Tongue (tissue), 1 donor: ENCODE measurements at regions not wholly inside any gene's neighbourhood (a gene's known extent, or its start where the extent isn't known, plus 50 kb on each side); places are given as distances from the start of the nearest gene placed in this dataset.
"Not testable (repeated sequence)": the region's sequence is repeated elsewhere in the genome, so short reads cannot be mapped to it uniquely, and the experiment has no call there.

Experiments
- DNase-seq: peaks from one replicate; pipeline ENCODE4 v3.0.0-alpha.2; 2015

DNA sequence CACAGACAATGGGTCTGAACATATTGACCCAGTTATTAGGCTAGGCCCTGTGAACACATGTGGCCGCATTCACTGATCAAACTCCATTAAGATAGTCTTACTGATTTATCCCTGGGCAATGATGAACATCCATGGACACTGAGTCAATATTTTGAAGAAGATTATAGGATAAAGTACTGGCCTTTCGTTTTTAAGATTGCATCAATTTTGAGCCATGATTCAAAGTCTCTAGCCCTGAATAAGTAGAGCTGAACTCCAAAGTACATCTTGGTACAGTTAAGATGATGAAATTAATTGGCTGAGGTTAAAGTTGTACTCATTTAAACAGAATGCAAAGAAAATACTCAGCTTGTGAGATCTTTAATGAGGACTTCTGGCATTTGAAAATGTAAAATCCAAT, 1581.9 kb downstream of the EFNB2 start:
- no peak for DNase-seq

DNA sequence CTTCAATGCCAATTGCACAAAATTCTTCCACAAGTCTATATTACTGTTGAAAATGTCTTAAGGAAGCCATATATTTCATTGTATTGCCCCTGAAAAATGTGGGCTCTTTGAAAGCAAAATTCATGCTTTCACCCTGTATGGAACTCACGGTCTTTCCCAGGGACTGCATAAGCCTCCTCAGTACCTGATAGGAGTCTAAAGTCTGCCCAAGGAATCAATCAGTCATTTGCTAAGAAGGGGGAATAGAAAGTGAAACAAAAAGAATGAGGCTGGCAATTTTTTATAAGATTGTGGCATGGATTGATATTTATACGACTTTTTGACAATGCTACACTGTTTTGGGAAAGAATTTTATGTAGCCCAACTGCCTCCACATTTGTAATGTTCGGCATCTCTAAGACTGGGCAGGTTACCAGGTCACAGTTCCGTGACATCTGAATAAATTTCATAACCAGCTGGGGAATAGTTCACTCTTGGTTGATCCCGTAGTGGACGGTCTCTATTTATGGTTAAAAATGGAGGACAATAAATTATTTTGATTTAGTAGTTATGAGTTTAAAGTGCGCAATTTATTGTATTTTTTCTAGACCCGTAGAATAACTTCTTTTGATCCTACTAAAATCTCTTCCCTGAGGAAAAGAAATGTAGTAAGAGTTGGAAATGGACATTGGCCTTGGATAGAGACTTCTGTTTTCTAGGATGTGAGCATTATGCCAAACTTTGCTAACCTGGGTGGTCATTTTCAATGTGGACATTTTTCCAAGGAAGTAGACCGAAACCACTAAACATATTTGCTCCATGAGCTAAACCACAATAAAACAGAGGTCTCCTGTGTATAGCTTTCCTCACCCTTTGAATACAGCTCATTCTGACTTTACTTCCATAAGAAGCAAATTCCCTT, 1585.4 kb downstream of the EFNB2 start:
- DNase-seq: peak; percentile 79

DNA sequence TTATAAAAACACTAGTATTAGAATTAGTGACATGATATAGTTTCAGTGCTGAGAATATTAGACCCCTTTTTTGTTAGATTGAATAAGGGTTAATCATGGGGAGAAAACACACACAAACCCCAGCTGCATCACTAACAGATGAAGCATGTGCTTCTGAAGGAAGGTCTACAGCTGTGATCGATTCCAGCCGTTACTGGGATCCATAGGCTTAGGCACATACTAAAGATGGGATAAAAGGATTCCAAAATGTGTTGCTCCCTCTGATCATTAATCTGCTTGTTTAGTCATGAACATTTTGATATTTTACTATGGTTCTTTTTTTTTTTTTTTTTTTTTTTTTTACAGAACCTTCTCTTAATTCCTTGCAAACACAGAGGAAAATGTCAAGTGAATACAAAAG, 1591.3 kb downstream of the EFNB2 start:
- peak; percentile 54 for DNase-seq

DNA sequence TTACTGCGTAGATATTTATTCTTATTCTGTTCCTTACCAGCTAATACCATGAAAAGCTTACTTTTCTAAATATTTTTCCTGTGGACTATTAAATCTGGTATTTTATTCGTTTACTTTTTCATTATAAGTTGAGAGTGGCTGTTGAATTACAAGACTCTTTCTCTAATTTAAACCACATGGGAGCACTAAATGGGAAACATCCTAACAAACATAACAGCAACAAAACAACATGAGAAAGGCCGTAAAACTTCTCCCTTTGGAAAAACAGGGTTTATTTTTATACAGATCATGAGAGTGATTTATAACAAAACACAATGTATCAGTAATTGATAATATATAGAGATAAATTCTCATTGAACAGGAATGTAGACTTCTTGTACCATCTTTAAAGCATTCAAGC, 1592.1 kb downstream of the EFNB2 start:
- no peak for DNase-seq

DNA sequence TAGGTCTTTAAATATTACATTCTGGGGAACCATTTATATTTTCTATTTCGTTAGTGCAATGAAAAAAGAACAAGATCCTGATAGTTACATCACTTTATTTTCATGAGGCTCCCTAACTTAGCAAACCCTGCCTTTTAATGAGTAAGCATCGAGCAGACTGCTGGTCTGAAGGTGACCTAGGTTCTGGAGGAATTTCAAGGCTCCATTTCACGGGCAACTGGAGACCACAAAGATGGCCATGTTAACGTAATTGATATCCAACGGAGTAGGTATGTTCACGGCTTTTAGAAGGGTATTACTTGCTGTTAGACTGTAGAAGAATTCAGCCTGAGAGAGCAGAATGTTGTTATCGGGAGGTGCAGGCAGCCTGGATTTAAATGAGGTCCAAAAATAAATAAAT, 1597.6 kb downstream of the EFNB2 start:
- DNase-seq: no peak

DNA sequence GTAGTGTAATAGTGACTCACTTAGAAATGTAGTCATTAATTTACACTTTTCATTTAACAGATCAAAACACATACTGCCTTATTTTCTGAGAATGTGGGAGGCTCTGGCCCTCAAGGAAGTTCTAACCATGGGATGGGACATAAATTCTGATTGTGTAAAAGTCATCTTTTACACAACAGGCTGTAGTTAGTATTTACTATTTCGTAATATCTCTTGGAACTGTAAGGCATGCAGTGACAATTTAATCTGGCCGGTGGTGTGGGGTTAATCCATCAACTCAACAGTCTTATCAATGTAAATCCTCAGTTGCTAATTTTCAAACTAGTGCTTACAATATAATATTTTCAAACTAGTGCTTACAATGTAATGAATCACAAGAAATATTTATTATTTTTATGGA, 1599.2 kb downstream of the EFNB2 start:
- no peak for DNase-seq

DNA sequence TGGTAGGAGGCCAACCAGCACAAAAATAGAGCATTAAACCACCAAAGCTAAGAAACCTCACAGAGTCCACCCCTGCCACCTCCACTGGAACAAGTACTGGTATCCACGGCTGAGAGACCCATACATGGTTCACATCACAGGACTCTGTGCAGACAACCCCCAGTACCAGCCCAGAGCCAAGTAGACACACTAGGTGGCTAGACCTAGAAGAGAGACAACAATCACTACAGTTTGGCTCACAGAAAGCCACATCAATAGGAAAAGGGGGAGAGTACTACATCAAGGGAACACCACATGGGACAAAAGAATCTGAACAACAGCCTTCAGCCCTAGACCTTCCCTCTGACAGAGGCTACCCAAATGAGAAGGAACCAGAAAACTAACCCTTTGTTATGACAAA, 1614.9 kb downstream of the EFNB2 start:
- DNase-seq: not testable (repeated sequence)

DNA sequence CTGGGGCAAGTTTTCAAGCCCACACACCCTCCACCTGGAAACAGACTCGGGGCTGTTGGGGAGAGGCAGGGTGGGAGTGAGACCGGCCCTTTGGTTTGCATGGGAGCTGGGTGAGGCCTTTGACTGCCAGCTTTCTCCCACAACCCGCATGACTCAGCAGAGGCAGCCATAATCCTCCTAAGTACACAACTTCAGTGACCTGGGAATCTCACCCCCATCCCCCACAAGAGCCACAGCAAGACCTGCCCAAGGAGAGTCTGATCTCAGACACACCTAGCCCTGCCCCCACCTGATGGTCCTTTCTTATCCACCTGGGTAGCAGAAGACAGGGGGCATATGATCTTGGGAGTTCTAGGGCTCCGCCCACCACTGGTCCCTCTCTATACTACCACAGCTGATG, 1615.4 kb downstream of the EFNB2 start:
- no peak for DNase-seq

DNA sequence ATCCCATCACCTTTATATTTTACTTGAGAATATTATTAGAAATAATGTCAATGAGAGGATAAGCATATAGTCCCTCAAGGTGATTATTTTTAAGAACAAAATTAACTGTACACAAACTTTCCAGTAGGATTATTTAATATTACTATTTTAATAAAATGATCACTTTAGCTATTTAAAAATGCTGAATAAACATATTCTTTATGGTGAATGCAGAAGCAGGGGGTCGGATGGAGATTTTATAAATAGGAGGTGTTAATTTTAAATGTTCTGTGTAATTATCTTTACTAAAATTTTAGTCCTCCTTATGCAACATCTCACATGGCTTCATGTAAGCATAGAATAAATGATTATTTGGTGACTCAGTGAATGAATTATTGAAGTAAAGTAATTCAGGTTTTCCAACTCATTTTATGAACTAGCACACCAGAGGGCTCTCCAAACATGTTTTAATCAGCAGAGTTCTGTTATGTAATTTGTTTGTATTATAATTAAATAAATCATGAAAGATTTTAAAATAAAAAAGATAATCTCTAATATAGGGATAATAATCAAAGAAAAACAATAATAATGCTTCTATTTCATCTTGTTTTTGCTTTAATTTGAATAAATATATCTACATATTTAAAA, 1635.2 kb downstream of the EFNB2 start:
- no peak for DNase-seq

DNA sequence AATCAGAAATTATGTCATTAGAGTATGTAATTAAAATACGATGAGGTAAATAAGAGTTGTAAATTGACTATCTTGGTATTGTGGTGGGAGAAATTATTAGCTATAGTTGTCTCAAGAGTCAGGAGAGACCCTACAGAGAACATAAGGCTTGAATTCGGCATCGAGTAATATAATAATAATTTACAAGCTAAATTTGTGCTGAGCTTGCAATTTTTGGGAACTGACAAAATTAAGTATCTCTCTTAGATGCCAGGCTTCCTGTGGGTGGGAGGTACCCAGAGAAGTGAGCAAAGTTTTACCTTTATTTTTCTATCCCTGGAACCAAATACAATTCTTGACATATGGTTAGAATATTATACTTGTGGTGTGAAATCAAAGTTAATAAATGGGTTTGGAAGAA, 1637.0 kb downstream of the EFNB2 start:
- DNase-seq: no peak

DNA sequence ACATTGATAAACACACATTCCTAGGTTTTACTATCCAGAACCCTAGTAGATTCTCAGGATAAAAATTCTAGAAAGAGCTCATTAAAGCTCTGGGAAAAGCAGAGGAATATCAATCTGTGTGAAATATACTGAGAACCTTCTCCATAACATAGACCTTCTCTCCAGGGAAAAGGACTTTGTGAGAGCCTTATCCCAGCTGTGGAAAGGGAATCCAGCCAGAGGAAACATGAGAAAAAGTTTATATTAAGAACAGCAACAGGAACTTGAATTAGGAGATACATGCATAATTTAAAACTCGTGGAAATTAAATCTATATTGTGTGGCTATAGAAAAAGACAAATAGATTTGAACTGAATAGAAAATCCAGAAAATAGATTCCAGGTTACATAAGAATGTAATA, 1639.9 kb downstream of the EFNB2 start:
- peak; percentile 84 for DNase-seq

DNA sequence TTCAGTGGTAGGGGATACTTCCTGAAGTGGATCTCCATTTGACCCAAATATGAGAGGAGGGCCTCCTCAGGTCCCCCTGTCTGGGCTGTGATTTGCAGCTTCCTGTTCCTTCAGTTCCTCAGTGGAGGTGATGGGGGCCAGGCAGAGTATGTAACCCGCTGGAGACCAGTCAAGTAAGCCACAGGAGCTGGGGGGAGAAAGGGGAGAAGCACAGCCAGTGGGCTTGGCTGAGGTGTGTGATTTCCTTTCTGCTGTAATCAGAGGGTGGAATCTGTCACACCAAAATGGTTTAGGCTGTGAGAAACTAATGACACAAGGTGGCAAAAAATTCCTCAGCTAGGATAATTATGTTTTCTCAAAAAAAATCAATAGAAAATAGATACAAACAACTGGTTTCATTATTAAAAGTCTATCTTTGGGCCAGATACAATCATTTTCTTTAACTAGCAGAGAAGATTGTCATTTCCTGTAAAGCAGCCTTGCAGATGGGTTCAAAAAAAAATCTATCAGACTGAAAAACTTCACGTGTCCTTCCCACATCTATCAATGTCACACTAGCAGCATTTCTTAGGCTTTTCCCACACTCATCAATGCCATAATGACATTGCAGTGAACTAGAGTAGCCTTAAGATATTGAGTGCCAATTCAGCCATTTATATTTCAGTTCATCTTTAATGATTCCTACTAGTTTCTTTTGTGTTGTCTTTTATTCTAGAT, 1660.3 kb downstream of the EFNB2 start:
- no peak for DNase-seq

DNA sequence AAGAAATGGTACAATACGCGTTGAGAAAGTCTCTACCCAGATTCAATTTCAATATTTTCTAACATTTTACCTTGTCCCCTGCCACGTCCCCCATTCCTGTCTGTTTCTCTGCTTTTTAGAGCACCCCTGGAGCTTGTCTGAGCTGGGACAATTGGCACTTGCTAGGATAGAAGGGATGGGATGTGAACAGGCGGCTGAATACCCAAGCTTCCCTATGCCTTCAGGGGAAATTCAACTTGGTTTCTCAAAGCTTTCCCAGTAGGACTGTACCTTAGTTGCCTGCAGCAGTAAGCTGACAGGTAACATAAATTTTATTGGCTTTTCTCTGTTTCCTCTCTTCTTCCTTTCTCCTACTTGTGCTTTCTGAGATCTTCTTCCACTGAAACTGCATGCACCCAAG, 1663.3 kb downstream of the EFNB2 start:
- DNase-seq: no peak

DNA sequence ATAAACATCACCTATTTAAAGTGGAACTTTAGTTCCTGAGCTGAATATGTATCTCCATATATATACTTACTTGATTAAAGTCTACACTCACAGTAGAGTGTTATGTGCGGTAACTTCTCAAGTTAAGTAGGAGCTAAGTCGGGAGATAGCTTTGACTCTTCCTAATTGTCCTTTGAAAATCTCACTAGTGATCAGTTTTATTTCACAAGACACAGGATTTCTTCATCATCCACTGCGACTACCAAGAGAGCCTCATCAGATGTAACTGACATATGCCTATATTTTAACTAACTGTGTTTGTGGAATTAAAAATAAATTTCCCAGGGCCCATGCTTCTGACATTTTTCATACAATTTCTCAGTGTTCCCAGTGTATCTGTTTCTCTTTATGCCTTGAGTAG, 1664.0 kb downstream of the EFNB2 start:
- DNase-seq: no peak

DNA sequence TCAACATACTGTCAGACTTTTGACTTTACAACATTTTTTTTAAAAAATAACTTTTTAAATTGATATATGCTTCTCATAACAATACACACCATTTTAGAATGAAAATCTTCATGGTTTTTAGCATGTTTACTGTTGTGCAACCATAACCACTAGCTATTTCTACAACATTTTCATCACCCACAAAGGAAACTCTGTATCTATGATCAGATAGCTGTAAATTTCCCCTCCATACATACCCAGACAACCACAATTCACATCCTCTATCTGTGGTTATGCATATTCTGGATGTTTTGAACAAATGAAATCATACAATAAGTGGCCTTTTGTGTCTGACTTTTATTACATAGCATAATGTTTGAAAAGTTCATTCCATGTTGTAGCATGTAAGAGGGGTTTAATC, 1666.0 kb downstream of the EFNB2 start:
- DNase-seq: no peak

DNA sequence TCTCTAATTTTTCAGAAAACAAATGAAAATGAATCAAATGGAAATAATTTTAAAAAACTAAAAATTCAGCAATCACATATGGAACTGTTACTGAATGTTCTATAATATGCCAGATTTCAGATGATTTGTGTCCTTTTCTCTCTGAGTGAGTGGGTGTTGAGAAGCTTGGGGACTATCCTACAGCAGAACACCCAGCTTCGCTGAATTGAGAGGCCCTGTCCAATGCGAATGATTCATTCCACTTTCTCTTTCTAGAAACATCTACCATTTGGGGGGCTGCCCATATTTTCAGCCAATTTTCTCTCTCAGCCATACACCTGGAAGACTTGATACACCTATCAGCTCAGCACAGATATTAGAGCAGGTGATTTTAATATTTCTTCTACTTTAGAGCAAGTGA, 1666.7 kb downstream of the EFNB2 start:
- no peak for DNase-seq

DNA sequence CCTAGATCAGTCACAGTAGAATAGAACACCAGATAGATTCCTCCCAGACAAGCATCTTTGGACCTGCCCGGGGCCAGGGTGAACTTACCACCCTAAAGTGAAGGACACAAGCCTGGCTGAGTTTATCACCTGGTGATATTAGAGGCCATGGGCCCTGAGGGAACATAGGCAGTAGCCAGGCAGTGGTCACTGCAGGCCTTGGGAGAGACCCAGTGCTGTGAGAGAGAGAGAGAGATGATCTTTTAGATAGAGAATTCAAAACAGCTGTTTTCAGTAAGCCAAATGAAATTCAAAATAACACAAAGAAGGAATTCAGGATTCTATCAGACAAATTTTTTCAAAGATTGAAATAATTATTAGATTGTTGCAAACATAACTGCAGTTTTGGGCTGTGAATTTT, 1679.9 kb downstream of the EFNB2 start:
- no peak for DNase-seq

DNA sequence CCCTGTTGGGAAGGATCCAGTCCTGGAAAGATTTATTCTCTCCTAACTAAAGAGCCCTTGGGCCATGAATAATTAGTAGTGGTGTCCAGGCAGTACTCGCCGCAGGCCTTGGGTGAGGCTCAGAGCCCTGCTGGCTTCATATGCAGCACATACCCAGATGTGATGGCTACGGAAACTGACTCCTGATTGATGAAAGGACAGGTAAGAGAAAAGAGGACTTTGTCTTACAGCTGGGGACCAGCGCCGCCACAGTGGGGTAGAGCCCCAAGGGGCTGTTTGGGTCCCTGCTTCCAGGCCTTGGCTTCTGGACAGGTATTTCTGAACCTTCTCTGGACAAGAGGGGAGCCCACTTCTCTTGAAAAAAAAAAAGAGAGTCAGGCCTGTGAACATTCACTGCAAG, 1680.8 kb downstream of the EFNB2 start:
- no peak for DNase-seq

DNA sequence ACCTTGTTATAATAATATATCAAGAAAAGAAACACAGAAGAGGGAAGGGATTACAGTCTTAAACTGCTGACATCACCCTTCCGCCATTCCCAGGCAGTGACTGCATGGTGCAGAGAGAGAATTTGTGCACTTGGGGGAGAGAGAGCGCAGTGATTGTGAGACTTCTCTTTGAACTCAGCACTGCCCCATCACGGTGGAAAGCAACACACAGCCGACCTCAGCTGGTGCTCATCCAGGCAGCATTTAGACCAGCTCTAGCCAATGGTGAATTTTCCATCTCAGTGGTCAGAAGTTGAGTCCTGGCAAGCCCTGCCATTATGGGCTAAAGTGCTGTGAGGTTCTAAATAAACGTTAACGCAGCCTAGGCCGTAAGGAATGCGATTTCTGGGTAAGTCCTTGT, 1681.5 kb downstream of the EFNB2 start:
- no peak for DNase-seq

DNA sequence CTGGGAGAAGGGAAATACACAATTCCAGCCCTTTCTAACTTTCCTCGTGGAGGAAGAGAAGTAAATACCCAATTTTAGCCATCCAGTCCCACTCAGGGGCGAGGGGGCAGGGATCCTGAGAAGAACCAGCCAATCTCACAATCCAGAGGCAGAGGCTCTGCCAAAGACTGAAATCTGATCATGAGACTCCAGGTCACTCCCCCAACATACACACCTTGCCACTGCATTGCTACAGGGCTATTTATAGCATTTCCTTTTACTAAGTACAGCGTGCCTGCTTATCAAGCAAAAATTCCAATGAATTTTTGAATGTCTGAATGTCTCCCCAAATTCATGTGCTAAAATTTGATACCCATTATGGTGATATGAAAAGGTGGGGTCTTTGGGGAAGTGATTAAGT, 1687.5 kb downstream of the EFNB2 start:
- DNase-seq: no peak

DNA sequence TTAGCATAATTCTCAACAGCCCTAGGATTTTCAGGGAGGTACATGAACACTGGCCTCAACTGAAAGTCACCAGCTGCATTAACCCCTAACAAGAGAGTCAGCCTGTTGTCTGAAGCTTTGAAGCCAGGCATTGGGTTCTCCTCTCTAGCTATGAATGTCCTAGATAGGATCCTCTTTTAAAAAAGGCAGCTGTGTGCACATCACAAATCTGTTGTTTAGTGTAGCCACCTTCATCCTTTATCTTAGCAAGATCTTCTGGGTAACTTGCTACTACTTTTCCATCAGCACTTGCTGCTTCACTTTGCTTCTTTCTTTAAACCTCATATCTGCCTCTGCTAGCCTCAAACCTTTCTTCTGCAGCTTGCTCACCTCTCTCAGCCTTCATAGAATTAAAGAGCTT, 1692.1 kb downstream of the EFNB2 start:
- no peak for DNase-seq

DNA sequence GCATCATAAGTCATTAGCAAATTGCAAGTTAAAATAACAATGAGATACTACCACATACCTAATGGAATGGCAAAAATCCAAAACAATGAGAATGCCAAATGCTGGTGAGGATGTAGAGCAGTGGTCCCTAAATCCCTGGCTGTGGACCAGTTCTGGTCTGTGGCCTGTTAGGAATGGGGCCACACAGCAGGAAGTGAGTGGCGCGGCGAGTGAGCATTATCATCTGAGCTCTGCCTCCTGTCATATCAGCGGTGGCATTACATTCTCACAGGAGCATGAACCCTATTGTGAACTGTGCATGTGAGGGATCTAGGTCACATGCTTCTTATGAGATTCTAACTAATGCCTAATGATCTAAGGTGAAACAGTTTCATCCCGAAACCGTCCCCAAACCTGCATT, 1694.4 kb downstream of the EFNB2 start:
- DNase-seq: no peak

DNA sequence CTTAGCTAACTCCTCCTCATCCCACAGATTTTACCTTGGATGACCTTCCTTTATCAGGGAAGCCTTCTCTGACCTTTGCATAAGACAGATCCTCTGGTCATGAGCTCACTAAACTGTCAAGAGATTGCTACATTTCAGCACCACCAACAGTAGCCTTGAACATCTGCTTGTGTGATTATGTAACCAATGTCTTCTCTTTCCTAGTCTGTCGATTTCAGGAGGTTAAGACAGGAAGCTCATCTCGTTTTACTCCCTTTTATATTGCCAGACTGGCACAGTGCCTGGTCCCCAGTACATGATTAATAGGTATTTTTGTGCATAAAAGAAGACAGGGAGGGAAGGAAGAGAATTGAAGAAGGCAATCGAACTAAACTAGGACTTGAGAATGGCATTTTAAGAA, 1697.7 kb downstream of the EFNB2 start:
- no peak for DNase-seq

DNA sequence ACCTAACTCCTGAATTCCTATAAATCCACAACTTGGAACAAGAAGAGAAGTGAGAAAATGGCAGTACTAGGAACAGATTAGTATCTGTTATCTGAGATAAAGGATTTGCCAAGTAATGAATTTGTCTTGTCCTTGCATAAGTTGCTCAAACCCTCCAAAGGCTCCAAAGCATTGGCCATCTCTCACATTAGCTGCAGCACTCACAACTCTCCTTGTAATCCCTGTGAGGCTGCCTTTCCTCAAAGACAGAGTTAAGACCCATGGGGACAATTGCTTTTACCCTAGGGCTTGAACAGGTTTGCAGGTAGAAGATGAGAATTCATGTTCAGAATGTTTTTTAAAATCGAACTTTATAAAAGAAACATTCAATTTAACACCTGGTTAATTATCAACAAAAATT, 1702.2 kb downstream of the EFNB2 start:
- no peak for DNase-seq
